ENCODE measurements at regions not wholly inside any gene's neighbourhood (a gene's known extent, or its start where the extent isn't known, plus 50 kb on each side); places are given as distances from the start of the nearest gene placed in this dataset.

DNA sequence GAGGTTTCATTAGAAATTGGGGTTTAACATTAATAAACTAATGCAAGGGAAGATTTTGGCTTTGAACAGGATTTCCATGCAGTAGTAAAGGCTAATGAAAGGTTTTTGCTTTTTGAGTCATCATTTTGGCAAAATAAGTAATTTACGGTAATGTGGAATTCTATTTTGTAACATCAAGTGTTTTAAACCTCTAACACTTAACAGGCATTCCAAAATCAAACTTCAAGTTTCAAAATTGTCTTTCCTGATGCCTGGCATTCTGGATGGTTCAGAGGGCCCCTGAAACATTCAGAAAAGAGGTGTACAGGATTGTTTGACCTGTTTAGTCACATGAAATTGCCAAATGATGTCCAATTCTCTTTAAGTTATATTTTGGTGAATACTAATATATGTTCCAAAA, 90.4 kb upstream of the GNAZ start:
- Histone ChIP-seq H3F3A (ENCODE audit: low read depth) (no peaks in the 10 kb centered on the region), H3K9me2 (replicated peaks; ENCODE audit: low read depth, low read length) (no peaks in the 10 kb centered on the region), H3K79me2 (ENCODE audit: insufficient read depth, low read length) (no peaks in the 10 kb centered on the region), H3K4me3 (ENCODE audit: low read length, poor library complexity, severe bottlenecking) (no peak overlapping the region), H3K4me1 (ENCODE audit: insufficient read depth, low read length, poor library complexity, severe bottlenecking) (peaks cover 15% of the 10 kb centered on the region), H3K9ac (ENCODE audit: low read depth, low read length, poor library complexity, severe bottlenecking) (no peak overlapping the region), H4K20me1 (ENCODE audit: insufficient read depth, low read length, poor library complexity, severe bottlenecking) (no peaks in the 10 kb centered on the region), H3K27me3 (ENCODE audit: insufficient read depth, low read length, poor library complexity, severe bottlenecking) (no peaks in the 10 kb centered on the region), H3K4me2 (ENCODE audit: low read depth, low read length, poor library complexity, severe bottlenecking) (no peak overlapping the region), H3K9me3 (ENCODE audit: insufficient read depth, low read depth, low read length) (no peaks in the 10 kb centered on the region; the same call in 1 of the 2 replicates), H2AFZ (ENCODE audit: low read length) (no peak overlapping the region), H3K36me3 (ENCODE audit: insufficient read depth, low read length) (no peaks in the 10 kb centered on the region)
- TF ChIP-seq CTCF (conservative IDR thresholded peaks at IDR 0.05; ENCODE audit: low read length) (no peak), EZH2phosphoT487 (IDR thresholded peaks at IDR 0.05; ENCODE audit: borderline replicate concordance) (no peak)

- H3K36me3 ChIP-seq (ENCODE audit: insufficient read depth, low read length): no peaks in the 10 kb centered on the region
- H3K4me1 ChIP-seq (ENCODE audit: insufficient read depth, low read length, poor library complexity, severe bottlenecking): peaks cover 15% of the 10 kb centered on the region
- no peaks in the 10 kb centered on the region for H4K20me1 ChIP-seq (ENCODE audit: insufficient read depth, low read length, poor library complexity, severe bottlenecking)
- H3K9ac ChIP-seq (ENCODE audit: low read depth, low read length, poor library complexity, severe bottlenecking): no peak overlapping the region
- H2AFZ ChIP-seq (ENCODE audit: low read length): no peak overlapping the region
- no peaks in the 10 kb centered on the region for H3K27me3 ChIP-seq (ENCODE audit: insufficient read depth, low read length, poor library complexity, severe bottlenecking)
- H3K9me3 ChIP-seq (ENCODE audit: insufficient read depth, low read depth, low read length): no peaks in the 10 kb centered on the region; the same call in 1 of the 2 replicates
- no peak for TF ChIP-seq EZH2phosphoT487 (IDR thresholded peaks at IDR 0.05; ENCODE audit: borderline replicate concordance)
- TF ChIP-seq CTCF (conservative IDR thresholded peaks at IDR 0.05; ENCODE audit: low read length): no peak
- no peaks in the 10 kb centered on the region for H3K79me2 ChIP-seq (ENCODE audit: insufficient read depth, low read length)
- no peaks in the 10 kb centered on the region for H3K9me2 ChIP-seq (replicated peaks; ENCODE audit: low read depth, low read length)
- H3K4me3 ChIP-seq (ENCODE audit: low read length, poor library complexity, severe bottlenecking): no peak overlapping the region
- no peaks in the 10 kb centered on the region for H3F3A ChIP-seq (ENCODE audit: low read depth)
- H3K4me2 ChIP-seq (ENCODE audit: low read depth, low read length, poor library complexity, severe bottlenecking): no peak overlapping the region
Measured at GRCh38 chr22:22981670-22982571, 88.4 kb upstream of the GNAZ start.

- Histone ChIP-seq H3K36me3 (ENCODE audit: insufficient read depth, low read length) (no peaks in the 10 kb centered on the region), H3K27me3 (ENCODE audit: insufficient read depth, low read length, poor library complexity, severe bottlenecking) (no peaks in the 10 kb centered on the region), H4K20me1 (ENCODE audit: insufficient read depth, low read length, poor library complexity, severe bottlenecking) (no peaks in the 10 kb centered on the region), H3K4me2 (ENCODE audit: low read depth, low read length, poor library complexity, severe bottlenecking) (peak overlapping the region; percentile 29), H3F3A (ENCODE audit: low read depth) (no peaks in the 10 kb centered on the region), H3K4me3 (ENCODE audit: low read length, poor library complexity, severe bottlenecking) (no peak overlapping the region), H3K9me2 (replicated peaks; ENCODE audit: low read depth, low read length) (no peaks in the 10 kb centered on the region), H3K4me1 (ENCODE audit: insufficient read depth, low read length, poor library complexity, severe bottlenecking) (peaks cover 15% of the 10 kb centered on the region), H3K9ac (ENCODE audit: low read depth, low read length, poor library complexity, severe bottlenecking) (no peak overlapping the region), H3K9me3 (ENCODE audit: insufficient read depth, low read depth, low read length) (no peaks in the 10 kb centered on the region; the same call in 1 of the 2 replicates), H2AFZ (ENCODE audit: low read length) (no peak overlapping the region), H3K79me2 (ENCODE audit: insufficient read depth, low read length) (no peaks in the 10 kb centered on the region)
- TF ChIP-seq CTCF (conservative IDR thresholded peaks at IDR 0.05; ENCODE audit: low read length): no peak
- no peak for TF ChIP-seq EZH2phosphoT487 (IDR thresholded peaks at IDR 0.05; ENCODE audit: borderline replicate concordance)
Measured at GRCh38 chr22:22982616-22983015, 87.7 kb upstream of the GNAZ start.
